Forelimb muscle (tissue), 1 donor: ENCODE measurements at regions not wholly inside any gene's neighbourhood (a gene's known extent, or its start where the extent isn't known, plus 50 kb on each side); places are given as distances from the start of the nearest gene placed in this dataset.
"Not testable (repeated sequence)": the region's sequence is repeated elsewhere in the genome, so short reads cannot be mapped to it uniquely, and the experiment has no call there.

ENCODE experiments used
- DNase-seq: peaks from one replicate; pipeline ENCODE4 v3.0.0-alpha.2; 2013; ENCODE audit warnings: low read depth

GRCh38 chr1:68831281-68831680 lies 334.4 kb upstream of the DEPDC1 start:
- DNase-seq = no peak

- no peak for DNase-seq
These were observed 351.1 kb upstream of the DEPDC1 start for GRCh38 chr1:68848017-68848416.

DNA sequence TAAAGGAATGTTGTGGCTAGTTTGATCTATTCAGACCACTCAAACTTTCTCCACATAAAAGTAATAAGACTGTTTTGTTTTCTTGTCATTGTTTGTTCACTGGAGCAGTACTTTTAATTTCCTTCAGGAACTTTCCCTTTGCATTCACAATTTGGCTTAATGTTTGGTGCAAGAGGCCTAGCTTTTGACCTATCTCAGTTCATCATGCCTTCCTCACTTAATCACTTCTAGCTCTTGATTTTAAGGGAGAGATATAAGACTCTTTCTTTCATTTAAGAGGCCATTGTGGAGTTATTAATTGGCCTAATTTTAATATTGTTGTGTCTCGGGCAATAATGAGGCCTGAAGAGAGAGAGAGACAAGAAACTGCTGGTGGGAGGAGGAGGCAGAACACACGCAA lies 371.7 kb upstream of the DEPDC1 start:
- DNase-seq = no peak

DNA sequence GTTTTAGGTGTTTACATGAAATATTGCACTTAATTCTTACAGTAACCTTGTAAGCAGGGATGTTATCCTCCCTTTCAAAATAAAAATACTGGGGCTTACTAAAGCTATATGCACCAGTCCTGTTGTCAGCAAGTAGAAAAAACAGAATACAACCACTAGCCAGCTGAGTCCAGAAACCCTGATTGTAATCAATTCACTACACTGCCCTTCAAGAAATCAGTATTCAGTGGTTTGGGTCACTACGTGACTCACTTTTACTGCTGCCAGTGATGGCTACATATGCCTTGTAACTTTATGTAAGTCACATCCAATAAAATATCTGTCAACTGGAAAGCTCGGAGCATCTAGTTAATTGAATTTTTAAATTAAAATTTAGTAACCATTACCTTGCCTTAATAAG lies 376.3 kb upstream of the DEPDC1 start:
- no peak for DNase-seq

DNA sequence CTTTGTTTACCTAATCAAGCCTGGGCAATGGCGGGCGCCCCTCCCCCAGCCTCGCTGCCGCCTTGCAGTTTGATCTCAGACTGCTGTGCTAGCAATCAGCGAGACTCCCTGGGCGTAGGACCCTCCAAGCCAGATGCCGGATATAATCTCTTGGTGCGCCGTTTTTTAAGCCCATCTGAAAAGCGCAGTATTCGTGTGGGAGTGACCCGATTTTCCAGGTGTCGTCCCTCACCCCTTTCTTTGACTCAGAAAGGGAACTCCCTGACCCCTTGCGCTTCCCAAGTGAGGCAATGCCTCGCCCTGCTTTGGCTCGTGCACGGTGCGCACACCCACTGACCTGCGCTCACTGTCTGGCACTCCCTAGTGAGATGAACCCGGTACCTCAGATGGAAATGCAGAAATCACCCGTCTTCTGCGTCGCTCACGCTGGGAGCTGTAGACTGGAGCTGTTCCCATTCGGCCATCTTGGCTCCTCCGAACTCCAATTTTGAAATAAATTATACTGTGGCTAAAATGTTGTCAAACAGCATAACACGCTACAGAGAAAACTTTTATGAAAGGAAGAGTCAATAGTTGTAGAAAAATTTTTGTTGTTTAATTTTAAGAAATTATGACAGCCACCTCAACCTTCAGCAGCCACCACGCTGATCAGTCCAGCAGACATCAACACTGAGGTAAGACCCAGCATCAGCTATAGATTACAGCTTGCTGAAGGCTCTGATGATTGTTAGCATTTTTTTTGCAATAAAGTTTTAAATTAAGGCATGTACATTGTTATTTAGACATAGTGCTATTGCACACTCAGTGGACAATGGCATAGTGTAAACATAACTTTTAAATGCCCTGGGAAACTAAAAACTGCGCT lies 384.7 kb upstream of the DEPDC1 start:
- DNase-seq = not testable (repeated sequence)

- DNase-seq = no peak
These were observed 392.6 kb upstream of the DEPDC1 start for GRCh38 chr1:68889471-68889870.

GRCh38 chr1:68890736-68891135 lies 393.9 kb upstream of the DEPDC1 start:
- DNase-seq = no peak

GRCh38 chr1:68904477-68904876 lies 407.6 kb upstream of the DEPDC1 start:
- DNase-seq = no peak

DNA sequence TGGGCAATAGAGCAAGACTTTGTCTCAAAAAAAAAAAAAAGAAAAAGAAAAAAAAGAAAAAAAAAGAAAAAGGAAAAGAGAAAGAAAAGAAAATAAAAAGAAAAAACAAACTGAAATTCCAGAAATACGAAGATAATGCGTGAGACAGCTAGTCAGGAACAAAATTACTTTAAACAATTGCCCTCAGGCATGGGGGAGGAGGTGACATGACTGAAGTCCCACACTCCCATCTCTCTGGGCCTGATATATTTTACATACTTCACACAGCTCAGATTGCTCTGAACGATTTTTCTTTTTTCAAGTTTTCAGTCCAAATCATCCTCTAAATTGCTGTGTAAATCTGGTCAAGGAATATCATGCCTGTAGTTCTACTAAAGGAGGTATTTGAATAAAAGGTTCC lies 409.5 kb upstream of the DEPDC1 start:
- no peak for DNase-seq

GRCh38 chr1:68907491-68907890 lies 410.6 kb upstream of the DEPDC1 start:
- DNase-seq = no peak

DNA sequence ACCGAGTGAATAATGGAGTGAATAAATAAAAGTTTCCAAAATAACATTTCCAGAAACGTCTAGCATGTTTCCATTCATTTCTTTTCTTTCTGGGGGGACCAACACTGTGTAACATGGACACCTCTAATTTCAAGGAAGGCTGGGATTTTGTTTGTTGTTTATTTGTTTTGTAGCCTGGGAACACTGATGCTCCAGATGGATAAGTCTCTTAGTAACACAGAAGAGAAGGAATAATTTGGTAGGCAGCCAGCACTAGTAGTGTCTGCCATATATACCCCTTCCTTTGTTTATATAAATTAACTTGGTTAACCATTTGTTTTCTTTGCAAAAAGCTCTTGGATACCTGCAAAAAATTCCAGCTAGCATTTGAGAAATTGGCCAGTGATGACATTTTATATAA lies 411.4 kb upstream of the DEPDC1 start:
- DNase-seq = no peak

DNA sequence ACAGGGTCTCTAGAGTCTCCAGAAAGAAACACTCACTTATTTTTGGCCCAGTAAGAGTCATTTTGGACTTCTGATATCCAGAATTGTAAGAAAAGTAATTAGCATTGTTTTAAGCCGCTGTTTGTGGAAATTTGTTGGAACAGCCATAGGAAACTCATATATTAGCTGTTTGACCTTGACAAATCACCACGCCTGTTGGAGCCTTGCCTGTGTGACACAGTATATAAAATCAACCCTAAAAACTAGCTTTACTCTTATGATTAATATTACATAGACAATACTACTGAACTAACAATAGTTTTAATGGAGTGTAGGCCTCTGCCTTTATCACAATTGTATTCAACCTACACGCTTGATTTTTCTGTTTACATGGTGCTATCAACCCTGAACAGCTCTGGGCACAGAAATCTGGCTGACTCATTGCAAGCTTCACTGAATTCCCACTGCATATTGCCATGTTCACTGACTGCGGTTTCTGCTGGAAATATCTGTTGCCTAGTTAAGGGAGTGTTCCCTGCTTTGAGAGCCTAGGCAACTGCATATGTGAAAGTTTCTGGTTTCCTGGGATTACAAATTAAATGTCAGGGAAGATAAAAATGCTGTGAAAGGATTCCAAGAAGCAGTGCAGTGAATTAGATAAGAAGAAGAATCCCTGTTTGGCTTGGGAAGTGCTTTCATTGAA lies 419.5 kb upstream of the DEPDC1 start:
- no peak for DNase-seq

GRCh38 chr1:68917456-68917855 lies 420.6 kb upstream of the DEPDC1 start:
- no peak for DNase-seq

DNA sequence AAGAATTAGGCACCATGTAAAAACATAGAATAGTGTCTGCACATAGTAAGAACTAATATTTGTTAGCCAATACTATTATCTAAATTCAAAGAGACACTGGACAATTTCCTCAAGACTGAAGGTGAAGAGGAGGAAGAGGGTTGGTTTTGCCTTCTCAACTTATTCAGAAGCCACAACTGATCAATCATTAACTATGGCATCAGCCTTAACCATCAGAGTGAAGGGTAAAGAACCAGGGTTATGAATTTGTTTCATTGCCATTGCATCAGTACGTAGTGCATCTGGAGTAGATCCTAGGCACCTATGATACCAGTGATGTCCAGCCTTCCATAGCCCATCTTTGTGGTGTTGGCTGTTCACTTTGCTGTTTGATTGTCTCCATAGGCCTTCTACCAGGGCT lies 421.7 kb upstream of the DEPDC1 start:
- DNase-seq = no peak

GRCh38 chr1:68919075-68919474 lies 422.2 kb upstream of the DEPDC1 start:
- DNase-seq = no peak

DNA sequence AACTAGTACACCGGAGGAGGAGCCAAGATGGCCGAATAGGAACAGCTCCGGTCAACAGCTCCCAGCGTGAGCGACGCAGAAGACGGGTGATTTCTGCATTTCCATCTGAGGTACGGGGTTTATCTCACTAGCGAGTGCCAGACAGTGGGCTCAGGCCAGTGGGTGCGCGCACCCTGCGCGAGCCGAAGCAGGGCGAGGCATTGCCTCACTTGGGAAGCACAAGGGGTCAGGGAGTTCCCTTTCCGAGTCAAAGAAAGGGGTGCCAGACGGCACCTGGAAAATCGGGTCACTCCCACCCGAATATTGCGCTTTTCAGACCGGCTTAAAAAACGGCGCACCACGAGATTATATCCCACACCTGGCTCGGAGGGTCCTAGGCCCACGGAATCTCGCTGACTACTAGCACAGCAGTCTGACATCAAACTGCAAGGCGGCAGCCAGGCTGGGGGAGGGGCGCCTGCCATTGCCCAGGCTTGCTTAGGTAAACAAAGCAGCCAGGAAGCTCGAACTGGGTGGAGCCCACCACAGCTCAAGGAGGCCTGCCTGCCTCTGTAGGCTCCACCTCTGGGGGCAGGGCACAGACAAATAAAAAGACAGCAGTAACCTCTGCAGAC lies 426.7 kb upstream of the DEPDC1 start:
- not testable (repeated sequence) for DNase-seq

DNA sequence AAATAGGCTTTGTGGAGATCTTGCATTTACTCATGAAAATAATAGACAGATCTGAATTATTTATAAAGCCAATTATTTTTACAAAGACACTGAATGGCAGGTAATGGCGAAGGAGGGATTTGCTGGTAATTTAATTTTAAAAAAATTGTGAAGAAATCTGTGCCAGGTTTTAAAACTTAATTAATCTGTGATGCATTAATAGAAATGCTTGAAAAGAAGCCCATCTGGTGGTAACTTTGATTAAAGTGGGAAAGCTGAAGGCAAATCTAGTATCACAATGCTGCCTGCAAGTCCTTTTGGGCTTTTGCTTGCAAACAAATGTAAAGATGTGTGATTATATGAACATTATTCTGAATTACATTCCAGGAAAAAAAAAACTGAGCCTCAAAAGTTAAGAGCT lies 433.2 kb upstream of the DEPDC1 start:
- DNase-seq = no peak

GRCh38 chr1:68936530-68936929 lies 439.6 kb upstream of the DEPDC1 start:
- no peak for DNase-seq

DNA sequence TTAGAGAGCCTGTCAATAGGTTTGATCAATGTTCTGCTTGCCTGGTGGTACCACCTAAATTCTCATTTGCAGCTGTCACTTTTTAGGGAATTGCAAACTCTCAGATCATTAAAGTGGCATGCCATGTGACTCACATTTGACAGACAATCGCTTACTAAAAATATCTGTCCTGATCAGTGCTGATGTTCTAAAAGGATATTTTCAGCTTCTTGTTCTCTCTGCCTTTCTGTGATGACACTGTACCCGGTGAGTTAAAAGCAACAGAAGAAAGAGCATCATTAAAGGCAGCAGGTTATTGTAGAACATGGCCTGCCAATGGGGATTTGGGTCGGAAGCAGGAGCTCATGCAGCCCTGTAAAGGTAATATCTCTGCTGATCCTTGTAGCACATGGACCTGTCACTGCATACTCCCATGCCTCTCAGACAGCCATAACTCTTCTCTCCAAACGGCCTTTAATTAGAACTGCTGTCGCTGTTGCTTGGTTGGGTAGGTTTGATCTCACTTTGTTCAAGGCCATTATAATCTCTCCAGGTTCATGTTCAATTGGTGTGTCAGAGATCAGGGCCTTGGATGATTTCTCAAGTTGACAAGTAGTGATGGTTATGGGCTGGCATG lies 441.3 kb upstream of the DEPDC1 start:
- no peak for DNase-seq

- no peak for DNase-seq
These were observed 453.2 kb upstream of the DEPDC1 start for GRCh38 chr1:68950036-68950435.

- DNase-seq = no peak
These were observed 456.4 kb upstream of the DEPDC1 start for GRCh38 chr1:68953311-68953710.

GRCh38 chr1:68954841-68955240 lies 458.0 kb upstream of the DEPDC1 start:
- no peak for DNase-seq
